Neuronal stem cell (in vitro differentiated cells): ENCODE measurements at regions not wholly inside any gene's neighbourhood (a gene's known extent, or its start where the extent isn't known, plus 50 kb on each side); places are given as distances from the start of the nearest gene placed in this dataset.
"Not testable (repeated sequence)": the region's sequence is repeated elsewhere in the genome, so short reads cannot be mapped to it uniquely, and the experiment has no call there.

ENCODE experiments used
- DNase-seq: peaks from one replicate; pipeline ENCODE4 v3.0.0-alpha.2; 2013; ENCODE audit warnings: low spot score
- H2AFZ ChIP-seq: one replicate; pipeline ENCODE4 v1.6.1; 2013; ENCODE audit warnings: mild to moderate bottlenecking, low read length, inconsistent platforms
- H2AK5ac ChIP-seq: 2 replicates; pipeline ENCODE4 v1.6.1; 2013; ENCODE audit warnings: low read depth, mild to moderate bottlenecking, inconsistent platforms, low read length, moderate library complexity, mixed read lengths
- H2BK120ac ChIP-seq: 2 replicates; pipeline ENCODE4 v1.6.1; 2013; ENCODE audit warnings: low read depth, mild to moderate bottlenecking, inconsistent platforms, low read length, moderate library complexity, mixed read lengths
- H2BK12ac ChIP-seq: one replicate; pipeline ENCODE4 v1.6.1; 2013; ENCODE audit warnings: low read length, inconsistent platforms
- H2BK15ac ChIP-seq: 2 replicates; pipeline ENCODE4 v1.6.1; 2013; ENCODE audit warnings: mild to moderate bottlenecking, low read length, inconsistent platforms, mixed read lengths
- H2BK5ac ChIP-seq: one replicate; pipeline ENCODE4 v1.6.1; 2013; ENCODE audit warnings: inconsistent platforms, mild to moderate bottlenecking, low read length, moderate library complexity
- H3K14ac ChIP-seq: one replicate; pipeline ENCODE4 v1.6.1; 2013; ENCODE audit warnings: low read length, inconsistent platforms
- H3K18ac ChIP-seq: 2 replicates; pipeline ENCODE4 v1.6.1; 2013; ENCODE audit warnings: low read length, inconsistent platforms
- H3K23ac ChIP-seq: 2 replicates; pipeline ENCODE4 v1.6.1; 2013; ENCODE audit warnings: low read depth, mild to moderate bottlenecking, mixed read lengths, low read length, inconsistent platforms; ENCODE audit not compliant: poor library complexity
- H3K27ac ChIP-seq: replicated peaks from 3 replicates; pipeline ENCODE4 v1.5.1; 2013; ENCODE audit warnings: low read length, inconsistent platforms
- H3K27me3 ChIP-seq, 3 experiments: 2 replicates each; pipeline ENCODE4 v1.6.1; 2013; ENCODE audit warnings: low read length in 3 of 3, mild to moderate bottlenecking in 2 of 3, inconsistent platforms in 1 of 3, low read depth in 1 of 3, mixed read lengths in 1 of 3, moderate library complexity in 1 of 3; ENCODE audit not compliant: control insufficient read depth in 3 of 3, insufficient read depth in 3 of 3
- H3K36me3 ChIP-seq, 2 donors: replicated peaks in 1 of 2; 2 replicates each; pipeline ENCODE4 v1.6.1; 2013; ENCODE audit warnings: low read length in 2 of 2; ENCODE audit not compliant: control insufficient read depth in 2 of 2, insufficient read depth in 2 of 2
- H3K4ac ChIP-seq: 2 replicates; pipeline ENCODE4 v1.6.1; 2013; ENCODE audit warnings: inconsistent platforms, mild to moderate bottlenecking, low read length, moderate library complexity
- H3K4me1 ChIP-seq, 2 donors: 1 replicate in 1 of 2; 2 replicates in 1 of 2; pipeline ENCODE4 v1.6.1; 2013; ENCODE audit warnings: low read length in 2 of 2, low read depth in 1 of 2; ENCODE audit not compliant: control insufficient read depth in 2 of 2, insufficient read depth in 1 of 2
- H3K4me2 ChIP-seq: one replicate; pipeline ENCODE4 v1.6.1; 2013; ENCODE audit warnings: mild to moderate bottlenecking, low read length, inconsistent platforms; ENCODE audit not compliant: insufficient read depth, poor library complexity, severe bottlenecking
- H3K4me3 ChIP-seq, 2 donors: 2 replicates each; pipeline ENCODE4 v1.5.1; 2013; ENCODE audit warnings: low read length in 2 of 2, mild to moderate bottlenecking in 2 of 2, inconsistent platforms in 1 of 2, moderate library complexity in 1 of 2
- H3K79me1 ChIP-seq: one replicate; pipeline ENCODE4 v1.6.1; 2013; ENCODE audit warnings: low read depth, mild to moderate bottlenecking, inconsistent platforms, low read length, moderate library complexity
- H3K9ac ChIP-seq: one replicate; pipeline ENCODE4 v1.6.1; 2013; ENCODE audit warnings: mild to moderate bottlenecking, low read depth, low read length, inconsistent platforms; ENCODE audit not compliant: poor library complexity
- H3K9me3 ChIP-seq, 2 donors: replicated peaks in 1 of 2; 2 replicates each; pipeline versions ENCODE3 to v1.6.1; 2013; ENCODE audit warnings: low read length in 2 of 2, mild to moderate bottlenecking in 2 of 2, inconsistent platforms in 1 of 2, low read depth in 1 of 2, mixed read lengths in 1 of 2, moderate library complexity in 1 of 2; ENCODE audit not compliant: control insufficient read depth in 2 of 2, insufficient read depth in 1 of 2
- H4K8ac ChIP-seq: one replicate; pipeline ENCODE4 v1.6.1; 2013; ENCODE audit warnings: low read depth, mild to moderate bottlenecking, inconsistent platforms, low read length, moderate library complexity
- H4K91ac ChIP-seq: one replicate; pipeline ENCODE4 v1.6.1; 2013; ENCODE audit warnings: low read length, low read depth, mild to moderate bottlenecking, inconsistent platforms; ENCODE audit not compliant: poor library complexity
- WGBS, 2 donors: extraction: QIAGEN DNeasy Blood & Tissue Kit; methylation state at CpG; one replicate each; pipeline ENCODE4 v1.1.7; 2013; ENCODE audit warnings: missing lambda C conversion rate in 2 of 2, mixed read lengths in 1 of 2; ENCODE audit not compliant: insufficient read length in 2 of 2, insufficient replicate concordance in 1 of 2; ENCODE audit errors: extremely low coverage in 2 of 2; 5-methylcytosine and 5-hydroxymethylcytosine counted together

GRCh38 chr1:238384381-238384780 is 493.7 kb upstream of the ZP4 start:
- Histone ChIP-seq H2BK15ac (no peak overlapping the region), H3K27ac (no peak overlapping the region), H2BK12ac (no peak overlapping the region), H3K4me1 (peaks cover 0 to 4% of the 10 kb centered on the region in 2 donors), H3K36me3 (no peaks in the 10 kb centered on the region), H3K27me3 (no peaks in the 10 kb centered on the region), H3K4me3 (no peak overlapping the region), H4K91ac (no peak overlapping the region), H3K4me2 (no peak overlapping the region), H2BK120ac (no peak overlapping the region), H3K9me3 (no peaks in the 10 kb centered on the region), H2AK5ac (no peak overlapping the region), H3K14ac (no peak overlapping the region), H3K18ac (no peak overlapping the region), H3K79me1 (no peaks in the 10 kb centered on the region), H4K8ac (no peak overlapping the region), H3K9ac (no peak overlapping the region), H2AFZ (peak overlapping the region; percentile 48), H3K23ac (no peak overlapping the region), H2BK5ac (no peak overlapping the region), H3K4ac (no peak overlapping the region)
- WGBS, 2 donors: no CpG with 5 or more reads among the region's 5 CpGs
- DNase-seq: no peak

GRCh38 chr1:238380167-238380566 is 489.4 kb upstream of the ZP4 start:
- no peak overlapping the region for H2BK12ac ChIP-seq
- no peak for DNase-seq
- H2AK5ac ChIP-seq: no peak overlapping the region
- no peak overlapping the region for H2BK120ac ChIP-seq
- H2BK5ac ChIP-seq: no peak overlapping the region
- no peak overlapping the region for H3K9ac ChIP-seq
- H3K4ac ChIP-seq: no peak overlapping the region
- no CpG with 5 or more reads among the region's 2 CpGs for WGBS, 2 donors
- H3K79me1 ChIP-seq: no peaks in the 10 kb centered on the region
- H2BK15ac ChIP-seq: no peak overlapping the region
- H3K18ac ChIP-seq: no peak overlapping the region
- no peak overlapping the region for H3K4me3 ChIP-seq
- no peak overlapping the region for H3K14ac ChIP-seq
- H4K91ac ChIP-seq: no peak overlapping the region
- no peak overlapping the region for H2AFZ ChIP-seq
- H3K4me1 ChIP-seq: peaks cover 7 to 10% of the 10 kb centered on the region in 2 donors
- H3K9me3 ChIP-seq: no peaks in the 10 kb centered on the region
- H3K4me2 ChIP-seq: no peak overlapping the region
- no peak overlapping the region for H3K27ac ChIP-seq
- no peak overlapping the region for H3K23ac ChIP-seq
- no peak overlapping the region for H4K8ac ChIP-seq
- H3K36me3 ChIP-seq: no peaks in the 10 kb centered on the region
- H3K27me3 ChIP-seq: no peaks in the 10 kb centered on the region

GRCh38 chr1:238379446-238379845 is 488.7 kb upstream of the ZP4 start:
- not testable (repeated sequence) for H3K4ac ChIP-seq, H2BK12ac ChIP-seq, DNase-seq, H3K4me1 ChIP-seq, H3K23ac ChIP-seq, H3K4me3 ChIP-seq, H3K79me1 ChIP-seq, H3K9me3 ChIP-seq, H3K36me3 ChIP-seq, H4K8ac ChIP-seq, H2BK120ac ChIP-seq, H4K91ac ChIP-seq, H3K9ac ChIP-seq, H2BK5ac ChIP-seq, H2AFZ ChIP-seq, H3K27me3 ChIP-seq, H2BK15ac ChIP-seq, H3K4me2 ChIP-seq, H2AK5ac ChIP-seq, H3K18ac ChIP-seq, H3K14ac ChIP-seq, H3K27ac ChIP-seq
- no CpG with 5 or more reads among the region's 9 CpGs for WGBS, 2 donors

GRCh38 chr1:238377280-238377919 is 486.7 kb upstream of the ZP4 start:
- Histone ChIP-seq H3K4me3 (no peak overlapping the region), H3K27me3 (no peaks in the 10 kb centered on the region), H4K91ac (no peak overlapping the region), H3K4me1 (peaks cover 6 to 7% of the 10 kb centered on the region in 2 donors), H3K9ac (no peak overlapping the region), H3K14ac (no peak overlapping the region), H4K8ac (no peak overlapping the region), H3K27ac (no peak overlapping the region), H2AK5ac (no peak overlapping the region), H2BK120ac (no peak overlapping the region), H3K23ac (no peak overlapping the region), H3K18ac (no peak overlapping the region), H2BK5ac (no peak overlapping the region), H2BK15ac (no peak overlapping the region), H2BK12ac (no peak overlapping the region), H3K79me1 (no peaks in the 10 kb centered on the region), H2AFZ (peak overlapping the region; percentile 27), H3K36me3 (no peaks in the 10 kb centered on the region), H3K9me3 (no peaks in the 10 kb centered on the region), H3K4me2 (no peak overlapping the region), H3K4ac (no peak overlapping the region)
- WGBS, 2 donors: no CpG with 5 or more reads among the region's 7 CpGs
- DNase-seq: no peak
